ENCODE measurements at regions not wholly inside any gene's neighbourhood (a gene's known extent, or its start where the extent isn't known, plus 50 kb on each side); places are given as distances from the start of the nearest gene placed in this dataset.

- no peak for TF ChIP-seq ZBTB33 (CRISPR knock-in tag; IDR thresholded peaks at IDR 0.05)
- no peak for TF ChIP-seq TSC22D4 (tag; IDR thresholded peaks at IDR 0.05)
- TF ChIP-seq ATF2 (CRISPR knock-in tag; IDR thresholded peaks at IDR 0.05), result no peak
Measured at GRCh38 chr16:26667307-26667706, 399.4 kb upstream of the C16orf82 start (continued).

- Histone ChIP-seq H3K79me2 (ENCODE audit: control insufficient read depth, insufficient read depth, low read length) (no peaks in the 10 kb centered on the region), H3K4me2 (ENCODE audit: insufficient read depth, low read length) (no peak overlapping the region), H3K27me3 (ENCODE audit: control insufficient read depth in 2 of 2, insufficient read depth in 2 of 2, low read length in 2 of 2) (peaks cover 0 to 10% of the 10 kb centered on the region in 2 experiments; a peak in 2 of 5 replicates), H3K36me3 (ENCODE audit: control insufficient read depth, insufficient read depth, low read length) (no peaks in the 10 kb centered on the region), H3K9ac (ENCODE audit: insufficient read depth in 1 of 2, low read depth in 2 of 2, low read length in 2 of 2) (no peak overlapping the region), H3K4me1 (replicated peaks in 1 of 2; ENCODE audit: control insufficient read depth in 2 of 2, insufficient read depth in 2 of 2, low read length in 2 of 2) (no peaks in the 10 kb centered on the region), H3K27ac (ENCODE audit: extremely low read depth, low read depth, low read length) (no peak overlapping the region), H4K20me1 (replicated peaks; ENCODE audit: control insufficient read depth, insufficient read depth, low read length) (no peaks in the 10 kb centered on the region; the same call in 1 of the 2 replicates), H3K9me1 (ENCODE audit: control insufficient read depth, insufficient read depth, low read length) (no peaks in the 10 kb centered on the region), H2AFZ (ENCODE audit: low read depth, low read length) (no peak overlapping the region), H3K9me3 (replicated peaks; ENCODE audit: control insufficient read depth, insufficient read depth, low read depth, low read length) (no peaks in the 10 kb centered on the region), H3K4me3 (no peak overlapping the region)
- intact Hi-C loops (cut with micrococcal nuclease), result no loop called here
- ATAC-seq, result no peak
- in situ Hi-C loops (cut with MboI), result no loop called here
- FAIRE-seq, result no peak
- CTCF ChIA-PET (ENCODE audit: low intra/inter-chr PET ratio), result no interaction called here
- no TSS peak for BruUV-seq (replicated peaks)
- POLR2A ChIA-PET, result no interaction called here
- DNase-seq (ENCODE audit: extremely low read depth in 1 of 4, low spot score in 3 of 4), result no peak
- under 1% methylated on average over 8 of the region's 8 CpGs for WGBS (ENCODE audit: insufficient coverage, low coverage, missing lambda C conversion rate)
- no peak for TF ChIP-seq E2F6 (IDR thresholded peaks at IDR 0.05; ENCODE audit: borderline replicate concordance in 1 of 2, extremely low read depth in 1 of 2, insufficient read depth in 1 of 2, insufficient read length in 1 of 2, low read depth in 1 of 2, low read length in 1 of 2, poor library complexity in 1 of 2, severe bottlenecking in 1 of 2)
- TF ChIP-seq ZNF717 (CRISPR knock-in tag; IDR thresholded peaks at IDR 0.05), result no peak
- no peak for TF ChIP-seq ETV1 (tag; conservative IDR thresholded peaks at IDR 0.05; ENCODE audit: low read depth)
- no peak for TF ChIP-seq MYC (IDR thresholded peaks at IDR 0.05; ENCODE audit: low read depth, low read length)
- TF ChIP-seq MYC (CRISPR knock-in tag; IDR thresholded peaks at IDR 0.05; ENCODE audit: borderline replicate concordance, low read depth), result no peak
- no peak for TF ChIP-seq HMG20A (CRISPR knock-in tag; conservative IDR thresholded peaks at IDR 0.05)
- TF ChIP-seq ZNF57 (CRISPR knock-in tag; IDR thresholded peaks at IDR 0.05), result no peak
- TF ChIP-seq HOMEZ (CRISPR knock-in tag; IDR thresholded peaks at IDR 0.05), result no peak
- TF ChIP-seq SP1 (CRISPR knock-in tag; IDR thresholded peaks at IDR 0.05), result no peak
- no peak for TF ChIP-seq IRF9 (tag; IDR thresholded peaks at IDR 0.05)
- TF ChIP-seq PHF21A (IDR thresholded peaks at IDR 0.05; ENCODE audit: borderline replicate concordance, low read depth), result no peak
- TF ChIP-seq NBN (IDR thresholded peaks at IDR 0.05; ENCODE audit: low read depth), result no peak
Measured at GRCh38 chr16:26668026-26668425, 398.7 kb upstream of the C16orf82 start.
